Loucy (cell line): ENCODE measurements at regions not wholly inside any gene's neighbourhood (a gene's known extent, or its start where the extent isn't known, plus 50 kb on each side); places are given as distances from the start of the nearest gene placed in this dataset.

Source experiments
- H2AFZ ChIP-seq: fragments of 200-600 bp; sonication (generic); 2 replicates; pipeline ENCODE4 v1.6.0; 2016; ENCODE audit warnings: antibody characterized with exemption, mild to moderate bottlenecking, low read length, moderate library complexity
- H3F3A ChIP-seq: fragments of 200-600 bp; 2 replicates; pipeline ENCODE4 v1.6.0; 2016; ENCODE audit warnings: antibody characterized with exemption, low read depth, mild to moderate bottlenecking
- H3K27me3 ChIP-seq: fragments of 200-600 bp; sonication (generic); 2 replicates; pipeline ENCODE4 v1.6.1; 2014; ENCODE audit warnings: low read length, mild to moderate bottlenecking; ENCODE audit not compliant: insufficient read depth, poor library complexity, severe bottlenecking
- H3K36me3 ChIP-seq: fragments of 200-600 bp; sonication (generic); 2 replicates; pipeline ENCODE4 v1.6.1; 2016; ENCODE audit warnings: low read length; ENCODE audit not compliant: insufficient read depth
- H3K4me1 ChIP-seq: fragments of 200-600 bp; sonication (generic); 2 replicates; pipeline ENCODE4 v1.5.1; 2014; ENCODE audit warnings: low read length, mild to moderate bottlenecking; ENCODE audit not compliant: insufficient read depth, poor library complexity, severe bottlenecking
- H3K4me2 ChIP-seq: fragments of 200-600 bp; sonication (generic); 2 replicates; pipeline ENCODE4 v1.6.0; 2014; ENCODE audit warnings: antibody characterized with exemption, low read length, low read depth, mild to moderate bottlenecking; ENCODE audit not compliant: poor library complexity, severe bottlenecking
- H3K4me3 ChIP-seq: fragments of 200-600 bp; sonication (generic); 2 replicates; pipeline ENCODE4 v1.5.1; 2014; ENCODE audit warnings: low read length, mild to moderate bottlenecking, mixed read lengths; ENCODE audit not compliant: poor library complexity, severe bottlenecking
- H3K79me2 ChIP-seq: fragments of 200-600 bp; sonication (generic); 2 replicates; pipeline ENCODE4 v1.6.1; 2014; ENCODE audit warnings: low read length; ENCODE audit not compliant: insufficient read depth
- H3K9ac ChIP-seq: fragments of 200-600 bp; sonication (generic); 2 replicates; pipeline ENCODE4 v1.6.0; 2014; ENCODE audit warnings: mild to moderate bottlenecking, low read depth, low read length, moderate library complexity; ENCODE audit not compliant: poor library complexity, severe bottlenecking
- H3K9me2 ChIP-seq: fragments of 200-600 bp; sonication (generic); replicated peaks from 2 replicates; pipeline ENCODE4 v1.6.1; 2016; ENCODE audit warnings: low read depth, low read length, mixed read lengths
- H3K9me3 ChIP-seq: fragments of 200-600 bp; sonication (generic); 2 replicates; pipeline ENCODE4 v1.6.1; 2014; ENCODE audit warnings: mild to moderate bottlenecking, antibody characterized with exemption, low read length, low read depth; ENCODE audit not compliant: insufficient read depth
- H4K20me1 ChIP-seq: fragments of 200-600 bp; sonication (generic); 2 replicates; pipeline ENCODE4 v1.6.0; 2014; ENCODE audit warnings: antibody characterized with exemption, low read length, mild to moderate bottlenecking; ENCODE audit not compliant: insufficient read depth, poor library complexity, severe bottlenecking
- EZH2phosphoT487 ChIP-seq: fragments of 200-600 bp; IDR thresholded peaks from 2 replicates; pipeline ENCODE4 v1.6.1; 2018; ENCODE audit warnings: antibody characterized with exemption, mild to moderate bottlenecking, moderate library complexity, borderline replicate concordance
- TF ChIP-seq, protein P1 (sequence below): fragments of 200-600 bp; sonication (generic); conservative IDR thresholded peaks from 2 replicates; pipeline ENCODE4 v1.5.1; 2014; ENCODE audit warnings: mild to moderate bottlenecking, antibody characterized with exemption, low read length

GRCh38 chr1:189936861-189937260 lies 540.8 kb downstream of the BRINP3 start:
- Histone ChIP-seq H3K79me2 (no peaks in the 10 kb centered on the region), H4K20me1 (no peaks in the 10 kb centered on the region), H3K36me3 (no peaks in the 10 kb centered on the region), H3K4me1 (no peaks in the 10 kb centered on the region), H3K27me3 (no peaks in the 10 kb centered on the region), H3K4me2 (no peak overlapping the region), H2AFZ (no peak overlapping the region), H3K9me2 (no peaks in the 10 kb centered on the region), H3K4me3 (no peak overlapping the region), H3K9me3 (0 out of 2 replicates have a peak, but pooled peaks cover 4% of the 10 kb centered on the region), H3K9ac (no peak overlapping the region), H3F3A (no peaks in the 10 kb centered on the region)
- no peak for TF ChIP-seq EZH2phosphoT487
- TF ChIP-seq, protein P1, sequence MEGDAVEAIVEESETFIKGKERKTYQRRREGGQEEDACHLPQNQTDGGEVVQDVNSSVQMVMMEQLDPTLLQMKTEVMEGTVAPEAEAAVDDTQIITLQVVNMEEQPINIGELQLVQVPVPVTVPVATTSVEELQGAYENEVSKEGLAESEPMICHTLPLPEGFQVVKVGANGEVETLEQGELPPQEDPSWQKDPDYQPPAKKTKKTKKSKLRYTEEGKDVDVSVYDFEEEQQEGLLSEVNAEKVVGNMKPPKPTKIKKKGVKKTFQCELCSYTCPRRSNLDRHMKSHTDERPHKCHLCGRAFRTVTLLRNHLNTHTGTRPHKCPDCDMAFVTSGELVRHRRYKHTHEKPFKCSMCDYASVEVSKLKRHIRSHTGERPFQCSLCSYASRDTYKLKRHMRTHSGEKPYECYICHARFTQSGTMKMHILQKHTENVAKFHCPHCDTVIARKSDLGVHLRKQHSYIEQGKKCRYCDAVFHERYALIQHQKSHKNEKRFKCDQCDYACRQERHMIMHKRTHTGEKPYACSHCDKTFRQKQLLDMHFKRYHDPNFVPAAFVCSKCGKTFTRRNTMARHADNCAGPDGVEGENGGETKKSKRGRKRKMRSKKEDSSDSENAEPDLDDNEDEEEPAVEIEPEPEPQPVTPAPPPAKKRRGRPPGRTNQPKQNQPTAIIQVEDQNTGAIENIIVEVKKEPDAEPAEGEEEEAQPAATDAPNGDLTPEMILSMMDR: no peak

- no peaks in the 10 kb centered on the region for H3K4me1 ChIP-seq
- no peaks in the 10 kb centered on the region for H3K79me2 ChIP-seq
- no peaks in the 10 kb centered on the region for H3K27me3 ChIP-seq
- no peak overlapping the region for H3K4me3 ChIP-seq
- H3K36me3 ChIP-seq: no peaks in the 10 kb centered on the region
- H3K9me3 ChIP-seq: no peaks in the 10 kb centered on the region
- no peak overlapping the region for H3K4me2 ChIP-seq
- TF ChIP-seq, protein P1: no peak
- no peak for TF ChIP-seq EZH2phosphoT487
- no peak overlapping the region for H3K9ac ChIP-seq
- H3F3A ChIP-seq: no peaks in the 10 kb centered on the region
- H4K20me1 ChIP-seq: no peaks in the 10 kb centered on the region
- H3K9me2 ChIP-seq: no peaks in the 10 kb centered on the region
- H2AFZ ChIP-seq: no peak overlapping the region
These were observed 537.7 kb downstream of the BRINP3 start for GRCh38 chr1:189939967-189940366.

DNA sequence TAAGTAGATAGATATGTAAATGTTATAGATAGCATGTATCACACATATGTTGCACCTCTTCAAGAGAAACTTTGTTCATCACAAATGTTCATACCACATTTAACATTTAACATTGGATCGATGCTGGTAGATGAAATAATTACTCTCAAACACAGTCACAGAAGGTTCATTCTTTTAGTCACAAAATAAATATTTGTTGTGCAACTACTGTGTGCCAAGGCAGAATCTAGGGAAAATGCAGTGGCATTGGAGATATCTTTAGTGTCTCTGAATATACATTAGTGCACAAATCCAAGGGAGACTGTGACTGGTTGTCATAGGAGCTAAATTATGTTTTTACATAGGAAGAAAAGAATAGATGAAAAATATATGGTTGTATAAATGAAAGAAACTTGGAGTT lies 535.7 kb downstream of the BRINP3 start:
- H3K4me2 ChIP-seq: no peak overlapping the region
- H2AFZ ChIP-seq: no peak overlapping the region
- no peaks in the 10 kb centered on the region for H3F3A ChIP-seq
- no peak overlapping the region for H3K4me3 ChIP-seq
- H3K9me3 ChIP-seq: no peaks in the 10 kb centered on the region
- H3K36me3 ChIP-seq: no peaks in the 10 kb centered on the region
- no peaks in the 10 kb centered on the region for H3K27me3 ChIP-seq
- H3K9me2 ChIP-seq: no peaks in the 10 kb centered on the region
- H3K4me1 ChIP-seq: no peaks in the 10 kb centered on the region
- H4K20me1 ChIP-seq: no peaks in the 10 kb centered on the region
- TF ChIP-seq, protein P1: no peak
- no peak for TF ChIP-seq EZH2phosphoT487
- H3K9ac ChIP-seq: no peak overlapping the region
- H3K79me2 ChIP-seq: no peaks in the 10 kb centered on the region
